Pancreas (tissue), 10 donors: ENCODE measurements at regions not wholly inside any gene's neighbourhood (a gene's known extent, or its start where the extent isn't known, plus 50 kb on each side); places are given as distances from the start of the nearest gene placed in this dataset.

Experiments
- ATAC-seq, 4 donors: fragments of 200-7000 bp; cut with Tn5 transposase; one replicate each; pipeline versions ENCODE4 v1.8.0 to v1.9.1; 2020; ENCODE audit warnings: mild to moderate bottlenecking in 4 of 4, moderate library complexity in 4 of 4
- DNase-seq, 6 donors: peaks; one replicate each; pipeline ENCODE4 v3.0.0-alpha.2; 2020
- FAIRE-seq: peaks from 2 replicates; lab custom pipeline; 2012; peaks lifted over from hg19 to GRCh38; lab: Jason Lieb, UNC
- H3K27ac ChIP-seq, 4 donors: fragments of 200-600 bp; sonication (generic); 1 replicate in 3 of 4; 2 replicates in 1 of 4; pipeline versions ENCODE4 v1.5.0 to v1.8.0; 2020
- H3K27me3 ChIP-seq, 4 donors: fragments of 200-600 bp; one replicate each; pipeline ENCODE4 v1.8.0; 2021
- H3K36me3 ChIP-seq, 3 donors: fragments of 200-600 bp; sonication (generic) in 1 of 3; one replicate each; pipeline versions ENCODE4 v1.5.0 to v1.8.0; 2020 to 2021
- H3K4me1 ChIP-seq, 3 donors: fragments of 200-600 bp; one replicate each; pipeline ENCODE4 v1.8.0; 2021
- H3K4me3 ChIP-seq, 4 donors: fragments of 200-600 bp; sonication (generic) in 2 of 4; one replicate each; pipeline versions ENCODE4 v1.5.0 to v1.8.0; 2020 to 2021
- H3K9me3 ChIP-seq, 4 donors: fragments of 200-600 bp; one replicate each; pipeline ENCODE4 v1.8.0; 2021
- CTCF ChIP-seq, 4 donors: fragments of 200-600 bp; sonication (generic) in 3 of 4; IDR thresholded peaks; one replicate each; pipeline versions ENCODE4 v1.5.0 to v1.8.0; 2021; ENCODE audit warnings: antibody characterized with exemption in 4 of 4
- WGBS, 2 donors: extraction: QIAGEN DNeasy Blood & Tissue Kit; methylation state at CpG; one replicate each; pipeline ENCODE4 v1.1.7; 2013; 5-methylcytosine and 5-hydroxymethylcytosine counted together
- intact Hi-C, 3 donors: fragments of 100-400 bp; cut with DNase I; formaldehyde crosslinking; loops; one replicate each; pipeline versions ENCODE4 v1.11.1 to v1.14.2; 2022
- donor health status: healthy with polysubstance abuse.
- donor health status: DM: no; HTN: no; CAD: no; lungs with moderate emphysema.
- donor health status: DM: no; HTN: no; CAD: no.
- donor health status: control.
- donor health status: control.
- donor health status: Bipolar disorder and iron deficiency.
- donor health status: DM: yes; HTN: yes; CAD: no.
- donor health status: DM: no; HTN: no; CAD: no.
- donor health status: DM: no; HTN: no; CAD: no.
- donor health status: DM: yes; HTN: yes; CAD: no.

GRCh38 chr6:2429032-2429431 lies 183.6 kb upstream of the GMDS start:
- Histone ChIP-seq H3K4me3 (no peak overlapping the region), H3K4me1 (no peaks in the 10 kb centered on the region), H3K27me3 (no peaks in the 10 kb centered on the region), H3K27ac (no peak overlapping the region), H3K36me3 (no peaks in the 10 kb centered on the region), H3K9me3 (no peaks in the 10 kb centered on the region)
- 100% methylated on average over 1 of the region's 1 CpG for WGBS, 2 donors
- TF ChIP-seq CTCF (IDR thresholded peaks at IDR 0.05) = no peak
- FAIRE-seq (no peak), DNase-seq (no peak), ATAC-seq (no peak)
- intact Hi-C loops = no loop called here

- TF ChIP-seq CTCF (IDR thresholded peaks at IDR 0.05) = no peak
- DNase-seq = no peak
- no peak for ATAC-seq
- H3K9me3 ChIP-seq = no peaks in the 10 kb centered on the region
- H3K27me3 ChIP-seq = no peaks in the 10 kb centered on the region
- H3K27ac ChIP-seq = no peak overlapping the region
- intact Hi-C loops = no loop called here
- no peaks in the 10 kb centered on the region for H3K4me1 ChIP-seq
- 94% methylated on average over 3 of the region's 3 CpGs for WGBS, 2 donors
- H3K4me3 ChIP-seq = no peak overlapping the region
- no peak for FAIRE-seq
- H3K36me3 ChIP-seq = no peaks in the 10 kb centered on the region
Observed at GRCh38 chr6:2426561-2427340, 181.3 kb upstream of the GMDS start.

GRCh38 chr6:2416128-2416712 lies 170.8 kb upstream of the GMDS start:
- TF ChIP-seq CTCF (IDR thresholded peaks at IDR 0.05) = no peak
- Histone ChIP-seq H3K36me3 (no peaks in the 10 kb centered on the region), H3K4me1 (no peaks in the 10 kb centered on the region), H3K9me3 (no peaks in the 10 kb centered on the region), H3K27me3 (no peaks in the 10 kb centered on the region), H3K4me3 (no peak overlapping the region), H3K27ac (no peak overlapping the region)
- no peak for DNase-seq
- no peak for FAIRE-seq
- no peak for ATAC-seq
- intact Hi-C loops = no loop called here
- 64 to 67% methylated on average over 1 of the region's 1 CpG for WGBS, 2 donors

- FAIRE-seq (no peak), ATAC-seq (no peak), DNase-seq (no peak)
- Histone ChIP-seq H3K36me3 (no peaks in the 10 kb centered on the region), H3K27ac (no peak overlapping the region), H3K9me3 (no peaks in the 10 kb centered on the region), H3K4me1 (no peaks in the 10 kb centered on the region), H3K27me3 (no peaks in the 10 kb centered on the region), H3K4me3 (no peak overlapping the region)
- 94 to 96% methylated on average over 19 of the region's 19 CpGs for WGBS, 2 donors
- TF ChIP-seq CTCF (IDR thresholded peaks at IDR 0.05) = no peak
- intact Hi-C loops = no loop called here
Observed at GRCh38 chr6:2414885-2415547, 169.6 kb upstream of the GMDS start.
